ENCODE measurements at regions not wholly inside any gene's neighbourhood (a gene's known extent, or its start where the extent isn't known, plus 50 kb on each side); places are given as distances from the start of the nearest gene placed in this dataset.

DNA sequence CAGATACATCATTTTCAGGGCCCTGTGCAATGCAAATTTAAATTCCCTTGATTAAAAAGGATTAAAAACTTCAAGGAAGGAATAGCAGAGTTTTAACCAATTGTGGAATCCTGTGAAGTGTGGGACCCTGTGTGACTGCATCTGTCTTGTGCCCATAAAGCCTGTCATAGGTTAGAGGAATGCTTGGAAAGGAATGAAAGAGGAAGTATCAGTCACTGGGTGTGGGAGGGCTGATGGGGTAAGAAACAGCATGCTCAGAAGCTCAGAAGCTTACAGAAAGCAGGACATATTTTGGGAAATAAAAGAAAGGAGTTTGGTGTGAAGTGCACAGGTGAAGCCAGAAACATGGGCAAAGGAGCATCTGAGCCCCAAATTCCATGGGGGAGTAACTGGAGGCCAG lies 150.8 kb upstream of the ETV3 start:
- H3K36me3 ChIP-seq, result no peaks in the 10 kb centered on the region
- intact Hi-C loops (cut with DNase I; ENCODE audit: low total_unique reads), result no loop called here
- H3K9me3 ChIP-seq, result no peaks in the 10 kb centered on the region
- no peak overlapping the region for H3K27ac ChIP-seq
- H3K27me3 ChIP-seq (replicated peaks in 1 of 7), result peaks cover 0 to 16% (median 0%) of the 10 kb centered on the region in 7 donors
- H3K4me1 ChIP-seq, result no peaks in the 10 kb centered on the region
- TF ChIP-seq CTCF (IDR thresholded peaks at IDR 0.05 in 8 of 11, conservative IDR thresholded peaks at IDR 0.05 in 3 of 11) (no peak), POLR2AphosphoS5 (IDR thresholded peaks at IDR 0.05) (no peak), POLR2A (IDR thresholded peaks at IDR 0.05) (no peak)
- DNase-seq, result no peak
- no peak overlapping the region for H3K4me3 ChIP-seq

DNA sequence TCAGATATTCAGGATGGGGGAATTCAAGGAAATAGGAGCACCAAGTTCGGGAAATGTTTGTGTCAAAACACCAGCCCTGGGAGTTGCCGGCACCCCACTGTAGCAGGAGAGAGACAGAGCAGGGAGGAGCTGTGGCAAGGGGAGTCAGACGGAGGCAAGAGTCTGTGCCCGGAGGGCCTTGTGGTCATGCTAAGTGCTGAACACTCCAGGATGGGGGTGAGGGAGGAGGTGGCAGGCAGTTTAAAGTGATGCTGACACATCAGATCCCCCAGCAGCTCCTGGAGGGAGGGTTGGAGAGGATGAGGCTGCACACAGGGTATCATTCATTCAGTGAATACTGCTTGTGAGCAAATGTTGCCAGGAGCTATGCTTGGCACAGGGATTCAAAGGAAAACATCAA lies 150.3 kb upstream of the ETV3 start:
- intact Hi-C loops (cut with DNase I; ENCODE audit: low total_unique reads), result no loop called here
- WGBS, 5 donors, result 69 to 83% (median 75%) methylated on average over 4 of the region's 4 CpGs
- Histone ChIP-seq H3K9me3 (no peaks in the 10 kb centered on the region), H3K27me3 (replicated peaks in 1 of 7) (peaks cover 0 to 18% (median 0%) of the 10 kb centered on the region in 7 donors), H3K4me1 (no peaks in the 10 kb centered on the region), H3K36me3 (no peaks in the 10 kb centered on the region), H3K4me3 (no peak overlapping the region), H3K27ac (no peak overlapping the region)
- DNase-seq, result no peak
- TF ChIP-seq POLR2AphosphoS5 (IDR thresholded peaks at IDR 0.05) (no peak), POLR2A (IDR thresholded peaks at IDR 0.05) (no peak), CTCF (IDR thresholded peaks at IDR 0.05 in 8 of 11, conservative IDR thresholded peaks at IDR 0.05 in 3 of 11) (no peak)

DNA sequence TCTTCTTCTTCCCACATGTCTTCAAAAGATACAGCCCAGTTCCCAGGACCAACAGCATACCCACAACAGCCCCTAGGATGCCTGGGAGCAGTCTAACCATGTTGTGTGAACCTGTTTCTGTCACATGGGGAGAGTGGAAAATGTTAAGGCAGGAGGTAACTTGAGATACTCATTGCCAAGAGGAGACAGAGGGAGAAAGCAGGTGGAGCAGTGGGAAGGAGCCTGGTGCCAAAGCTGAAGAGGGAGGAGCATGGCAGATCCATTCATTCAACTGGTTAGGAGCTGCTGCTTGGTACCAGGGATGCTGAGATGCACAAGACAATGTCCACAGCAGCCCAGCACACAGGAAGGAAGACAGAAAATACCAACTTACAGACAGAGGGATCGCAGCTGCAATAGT lies 149.8 kb upstream of the ETV3 start:
- H3K9me3 ChIP-seq, result no peaks in the 10 kb centered on the region
- WGBS, 5 donors, result 72 to 100% (median 77%) methylated on average over 1 of the region's 1 CpG
- no peak overlapping the region for H3K27ac ChIP-seq
- no peak overlapping the region for H3K4me3 ChIP-seq
- DNase-seq, result no peak
- TF ChIP-seq POLR2AphosphoS5 (IDR thresholded peaks at IDR 0.05) (no peak), POLR2A (IDR thresholded peaks at IDR 0.05) (no peak), CTCF (IDR thresholded peaks at IDR 0.05 in 8 of 11, conservative IDR thresholded peaks at IDR 0.05 in 3 of 11) (no peak)
- intact Hi-C loops (cut with DNase I; ENCODE audit: low total_unique reads), result no loop called here
- no peaks in the 10 kb centered on the region for H3K36me3 ChIP-seq
- H3K27me3 ChIP-seq (replicated peaks in 1 of 7), result peaks cover 0 to 23% (median 0%) of the 10 kb centered on the region in 7 donors
- H3K4me1 ChIP-seq, result no peaks in the 10 kb centered on the region

DNA sequence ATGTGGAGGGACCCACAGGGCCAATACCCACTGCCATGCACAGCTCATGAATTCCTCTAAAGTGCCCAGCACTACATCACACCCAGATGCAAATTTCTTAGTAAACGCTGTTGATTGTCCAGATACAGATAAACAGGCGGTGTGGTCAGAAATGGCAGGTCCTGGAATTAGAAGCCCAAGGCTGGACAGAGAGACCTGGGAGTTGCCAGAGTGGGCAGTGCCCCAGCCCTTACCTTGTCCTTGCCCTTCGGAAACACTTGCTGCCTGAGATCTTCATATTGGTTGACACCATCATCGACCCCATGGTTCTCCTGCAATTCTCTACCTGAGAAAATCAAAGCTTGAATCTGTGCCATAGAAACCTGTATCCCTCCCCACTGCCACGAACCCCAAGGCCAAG lies 149.3 kb upstream of the ETV3 start:
- intact Hi-C loops (cut with DNase I; ENCODE audit: low total_unique reads), result no loop called here
- WGBS, 5 donors, result 65 to 71% (median 68%) methylated on average over 5 of the region's 5 CpGs
- Histone ChIP-seq H3K9me3 (no peaks in the 10 kb centered on the region), H3K27me3 (replicated peaks in 1 of 7) (peaks cover 0 to 27% (median 0%) of the 10 kb centered on the region in 7 donors), H3K4me1 (no peaks in the 10 kb centered on the region), H3K27ac (no peak overlapping the region), H3K4me3 (no peak overlapping the region), H3K36me3 (no peaks in the 10 kb centered on the region)
- TF ChIP-seq POLR2A (IDR thresholded peaks at IDR 0.05) (no peak), POLR2AphosphoS5 (IDR thresholded peaks at IDR 0.05) (no peak), CTCF (IDR thresholded peaks at IDR 0.05 in 8 of 11, conservative IDR thresholded peaks at IDR 0.05 in 3 of 11) (no peak)
- no peak for DNase-seq

All from spleen (tissue), 11 donors.